Neural progenitor cell (in vitro differentiated cells): ENCODE measurements at regions not wholly inside any gene's neighbourhood (a gene's known extent, or its start where the extent isn't known, plus 50 kb on each side); places are given as distances from the start of the nearest gene placed in this dataset.

Source experiments
- DNase-seq: peaks from one replicate; pipeline ENCODE4 v3.0.0-alpha.2; 2016; ENCODE audit warnings: low spot score
- H2AFZ ChIP-seq: fragments of 200-600 bp; sonication (generic); replicated peaks from 2 replicates; pipeline ENCODE4 v1.6.1; 2016; ENCODE audit warnings: antibody characterized with exemption
- H3F3A ChIP-seq: fragments of 200-600 bp; sonication (generic); 2 replicates; pipeline ENCODE4 v1.6.1; 2016; ENCODE audit warnings: antibody characterized with exemption, low read depth
- H3K27ac ChIP-seq: fragments of 200-600 bp; sonication (generic); 2 replicates; pipeline ENCODE4 v1.5.1; 2016; ENCODE audit warnings: mild to moderate bottlenecking
- H3K27me3 ChIP-seq: fragments of 200-600 bp; sonication (generic); 2 replicates; pipeline ENCODE4 v1.6.1; 2016; ENCODE audit warnings: mild to moderate bottlenecking, moderate library complexity
- H3K36me3 ChIP-seq: fragments of 200-600 bp; sonication (generic); 2 replicates; pipeline ENCODE4 v1.5.1; 2016
- H3K4me1 ChIP-seq: fragments of 200-600 bp; sonication (generic); 2 replicates; pipeline ENCODE4 v1.6.1; 2016; ENCODE audit warnings: mixed run types
- H3K4me2 ChIP-seq: fragments of 200-600 bp; sonication (generic); 2 replicates; pipeline ENCODE4 v1.6.1; 2016
- H3K4me3 ChIP-seq: fragments of 200-600 bp; sonication (generic); 2 replicates; pipeline ENCODE4 v1.5.1; 2016
- H3K79me2 ChIP-seq: fragments of 200-600 bp; sonication (generic); 2 replicates; pipeline ENCODE4 v1.6.1; 2016; ENCODE audit warnings: low read depth
- H3K9ac ChIP-seq: fragments of 200-600 bp; sonication (generic); 2 replicates; pipeline ENCODE4 v1.6.1; 2016
- H3K9me3 ChIP-seq: fragments of 200-600 bp; sonication (generic); 2 replicates; pipeline ENCODE4 v1.5.1; 2016; ENCODE audit warnings: low read depth
- H4K20me1 ChIP-seq: fragments of 200-600 bp; sonication (generic); 2 replicates; pipeline ENCODE4 v1.6.1; 2016; ENCODE audit warnings: low read depth
- H3K27ac Mint-ChIP-seq: 3 replicates; pipeline ENCODE4 v1.8.0; 2021; ENCODE audit warnings: mixed read lengths
- H3K27me3 Mint-ChIP-seq: 2 replicates; pipeline ENCODE4 v1.8.0; 2022; ENCODE audit warnings: low read depth, mild to moderate bottlenecking, inconsistent platforms, moderate library complexity, mixed read lengths; ENCODE audit not compliant: insufficient read depth
- H3K36me3 Mint-ChIP-seq: 3 replicates; pipeline ENCODE4 v1.8.0; 2021; ENCODE audit warnings: mixed read lengths
- H3K4me1 Mint-ChIP-seq: 3 replicates; pipeline ENCODE4 v1.8.0; 2021; ENCODE audit warnings: mixed read lengths
- H3K4me3 Mint-ChIP-seq: 3 replicates; pipeline ENCODE4 v1.8.0; 2021; ENCODE audit warnings: mild to moderate bottlenecking, moderate library complexity, mixed read lengths
- H3K9me3 Mint-ChIP-seq: 3 replicates; pipeline ENCODE4 v1.8.0; 2020; ENCODE audit warnings: mixed read lengths
- EZH2 ChIP-seq: fragments of 200-600 bp; sonication (generic); IDR thresholded peaks from 2 replicates; pipeline ENCODE4 v1.6.1; 2017; ENCODE audit warnings: antibody characterized with exemption, mild to moderate bottlenecking, moderate library complexity
- EZH2phosphoT487 ChIP-seq: fragments of 200-600 bp; sonication (generic); IDR thresholded peaks from 2 replicates; pipeline ENCODE4 v1.6.1; 2017; ENCODE audit warnings: antibody characterized with exemption
- TF ChIP-seq, protein P1 (sequence below): fragments of 200-600 bp; sonication (generic); IDR thresholded peaks from 2 replicates; pipeline ENCODE4 v1.5.1; 2017; ENCODE audit warnings: antibody characterized with exemption, mild to moderate bottlenecking

- Histone ChIP-seq H3K9me3 (no peaks in the 10 kb centered on the region), H3K9ac (no peak overlapping the region), H3K27me3 (peaks cover 27% of the 10 kb centered on the region), H3K4me1 (peaks cover 14% of the 10 kb centered on the region), H3K4me3 (no peak overlapping the region), H2AFZ (no peak overlapping the region), H4K20me1 (no peaks in the 10 kb centered on the region), H3K4me2 (no peak overlapping the region), H3F3A (peaks cover 13% of the 10 kb centered on the region), H3K36me3 (no peaks in the 10 kb centered on the region), H3K79me2 (no peaks in the 10 kb centered on the region), H3K27ac (no peak overlapping the region)
- H3K27ac Mint-ChIP-seq, result no peak overlapping the region
- DNase-seq, result no peak
- H3K4me1 Mint-ChIP-seq, result peaks cover 32% of the 10 kb centered on the region
- peaks cover 11% of the 10 kb centered on the region for H3K27me3 Mint-ChIP-seq
- no peaks in the 10 kb centered on the region for H3K36me3 Mint-ChIP-seq
- H3K9me3 Mint-ChIP-seq, result peaks cover 2% of the 10 kb centered on the region
- no peak overlapping the region for H3K4me3 Mint-ChIP-seq
- TF ChIP-seq, protein P1, sequence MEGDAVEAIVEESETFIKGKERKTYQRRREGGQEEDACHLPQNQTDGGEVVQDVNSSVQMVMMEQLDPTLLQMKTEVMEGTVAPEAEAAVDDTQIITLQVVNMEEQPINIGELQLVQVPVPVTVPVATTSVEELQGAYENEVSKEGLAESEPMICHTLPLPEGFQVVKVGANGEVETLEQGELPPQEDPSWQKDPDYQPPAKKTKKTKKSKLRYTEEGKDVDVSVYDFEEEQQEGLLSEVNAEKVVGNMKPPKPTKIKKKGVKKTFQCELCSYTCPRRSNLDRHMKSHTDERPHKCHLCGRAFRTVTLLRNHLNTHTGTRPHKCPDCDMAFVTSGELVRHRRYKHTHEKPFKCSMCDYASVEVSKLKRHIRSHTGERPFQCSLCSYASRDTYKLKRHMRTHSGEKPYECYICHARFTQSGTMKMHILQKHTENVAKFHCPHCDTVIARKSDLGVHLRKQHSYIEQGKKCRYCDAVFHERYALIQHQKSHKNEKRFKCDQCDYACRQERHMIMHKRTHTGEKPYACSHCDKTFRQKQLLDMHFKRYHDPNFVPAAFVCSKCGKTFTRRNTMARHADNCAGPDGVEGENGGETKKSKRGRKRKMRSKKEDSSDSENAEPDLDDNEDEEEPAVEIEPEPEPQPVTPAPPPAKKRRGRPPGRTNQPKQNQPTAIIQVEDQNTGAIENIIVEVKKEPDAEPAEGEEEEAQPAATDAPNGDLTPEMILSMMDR, result no peak
- TF ChIP-seq EZH2phosphoT487, result no peak
- TF ChIP-seq EZH2, result no peak
Measured at GRCh38 chr1:212519131-212519530, 86.4 kb downstream of the NENF start.

DNA sequence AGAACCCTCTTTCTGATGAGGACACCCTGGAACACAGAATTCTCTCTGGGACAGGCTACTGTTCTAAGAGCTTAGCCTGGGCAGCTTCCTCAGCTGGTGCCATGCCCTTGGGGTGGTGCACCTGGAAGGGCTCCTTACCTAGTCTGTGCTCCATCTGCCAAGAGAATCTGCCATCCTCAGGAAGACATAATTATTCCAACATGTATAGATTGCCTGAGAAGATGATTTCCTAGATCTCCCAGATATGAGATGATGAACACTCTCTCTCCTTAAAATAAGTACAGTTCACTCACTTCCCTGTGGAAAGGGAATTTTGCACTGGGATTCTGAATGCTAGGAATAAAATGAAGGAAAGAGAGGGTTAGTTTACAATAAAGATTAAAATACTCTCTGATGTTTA lies 87.6 kb downstream of the NENF start:
- H3F3A ChIP-seq, result peaks cover 11% of the 10 kb centered on the region
- peaks cover 8% of the 10 kb centered on the region for H3K4me1 ChIP-seq
- no peak overlapping the region for H3K4me2 ChIP-seq
- Mint-ChIP-seq H3K4me1 (peaks cover 30% of the 10 kb centered on the region), H3K9me3 (peaks cover 2% of the 10 kb centered on the region), H3K4me3 (no peak overlapping the region), H3K27ac (no peak overlapping the region), H3K27me3 (peaks cover 11% of the 10 kb centered on the region), H3K36me3 (no peaks in the 10 kb centered on the region)
- no peak overlapping the region for H2AFZ ChIP-seq
- no peak overlapping the region for H3K27ac ChIP-seq
- no peaks in the 10 kb centered on the region for H3K9me3 ChIP-seq
- no peak overlapping the region for H3K4me3 ChIP-seq
- no peak overlapping the region for H3K9ac ChIP-seq
- peaks cover 15% of the 10 kb centered on the region for H3K27me3 ChIP-seq
- H3K79me2 ChIP-seq, result no peaks in the 10 kb centered on the region
- no peak for DNase-seq
- TF ChIP-seq, protein P1, result no peak
- no peak for TF ChIP-seq EZH2
- TF ChIP-seq EZH2phosphoT487, result no peak
- H4K20me1 ChIP-seq, result no peaks in the 10 kb centered on the region
- H3K36me3 ChIP-seq, result no peaks in the 10 kb centered on the region

DNA sequence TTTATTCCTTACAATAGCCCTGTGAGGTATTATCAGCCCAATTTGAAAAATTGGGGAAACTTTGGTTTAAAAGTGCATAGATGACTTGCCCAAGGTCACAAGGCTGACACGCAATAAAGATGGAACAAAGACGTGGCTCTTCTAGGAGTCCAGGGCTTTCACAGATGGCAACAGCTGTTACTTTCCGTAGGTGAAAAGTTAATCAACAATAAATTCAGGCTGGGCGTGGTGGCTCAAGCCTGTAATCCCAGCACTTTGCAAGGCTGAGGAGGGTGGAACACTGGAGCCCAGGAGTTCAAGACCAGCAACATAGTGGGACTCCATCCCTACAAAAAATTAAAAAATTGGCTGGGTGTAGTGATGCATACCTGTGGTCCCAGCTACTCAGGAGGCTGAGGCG lies 87.8 kb upstream of the ATF3 start:
- Mint-ChIP-seq H3K4me1 (peaks cover 30% of the 10 kb centered on the region), H3K4me3 (no peak overlapping the region), H3K27ac (no peak overlapping the region), H3K27me3 (peaks cover 11% of the 10 kb centered on the region), H3K9me3 (peaks cover 2% of the 10 kb centered on the region), H3K36me3 (no peaks in the 10 kb centered on the region)
- Histone ChIP-seq H3K9ac (no peak overlapping the region), H3K4me2 (no peak overlapping the region), H3K36me3 (no peaks in the 10 kb centered on the region), H3K79me2 (no peaks in the 10 kb centered on the region), H3K4me1 (peaks cover 4% of the 10 kb centered on the region), H2AFZ (no peak overlapping the region), H3K27me3 (peaks cover 11% of the 10 kb centered on the region), H3K9me3 (no peaks in the 10 kb centered on the region), H3K4me3 (no peak overlapping the region), H3K27ac (no peak overlapping the region), H3F3A (peaks cover 7% of the 10 kb centered on the region), H4K20me1 (no peaks in the 10 kb centered on the region)
- DNase-seq, result no peak
- TF ChIP-seq, protein P1, result no peak
- TF ChIP-seq EZH2phosphoT487 (no peak), EZH2 (no peak)
